ENCODE measurements at regions not wholly inside any gene's neighbourhood (a gene's known extent, or its start where the extent isn't known, plus 50 kb on each side); places are given as distances from the start of the nearest gene placed in this dataset.

DNA sequence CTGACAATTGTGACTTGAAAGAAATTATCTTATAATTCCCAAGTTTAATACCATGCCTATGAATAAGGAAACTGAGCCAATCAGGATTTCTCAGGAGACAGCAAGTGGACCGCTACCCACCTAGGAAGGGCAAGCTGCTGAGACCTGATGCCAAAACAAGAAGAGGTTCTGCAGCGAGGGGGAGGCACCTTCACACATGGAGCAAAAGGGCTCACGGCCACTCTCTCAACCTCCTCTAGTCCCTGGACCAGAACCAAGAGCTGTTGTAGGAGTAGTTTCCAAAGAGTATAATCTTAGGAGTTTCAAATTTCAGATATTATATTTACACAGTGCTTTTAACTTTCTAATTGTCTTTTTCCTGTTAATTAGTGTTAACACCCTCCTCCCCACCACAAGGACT, 154.7 kb upstream of the ETAA1 start:
- in situ Hi-C loops (cut with MboI; ENCODE audit: low sequenced_read_pairs) (loop anchor here (10.0 to 25.0 kb wide), 2 partner anchors 232 to 395 kb away; no protein-coding TSS in a partner anchor), intact Hi-C loops (cut with micrococcal nuclease) (no loop called here), dilution Hi-C loops (cut with HindIII; ENCODE audit: low sequenced_read_pairs, unreplicated experiment) (no loop called here)
- no TSS peak for BruUV-seq (replicated peaks)
- no peak overlapping the region for H2AK9ac ChIP-seq (replicated peaks; ENCODE audit: low read depth, low read length, poor library complexity)
- POLR2A ChIA-PET (ENCODE audit: unreplicated experiment): no interaction called here
- no peak for TF ChIP-seq SMC3 (IDR thresholded peaks at IDR 0.05; ENCODE audit: low read depth, low read length)
- TF ChIP-seq CHD1 (IDR thresholded peaks at IDR 0.05; ENCODE audit: low read depth, low read length): no peak
- no peak for TF ChIP-seq CEBPB (IDR thresholded peaks at IDR 0.05; ENCODE audit: low read depth, low read length)
- TF ChIP-seq MXI1 (IDR thresholded peaks at IDR 0.05; ENCODE audit: borderline replicate concordance, low read depth, low read length): no peak
- no peak for TF ChIP-seq MAFK (IDR thresholded peaks at IDR 0.05; ENCODE audit: low read depth, low read length)
- TF ChIP-seq CTCF (conservative IDR thresholded peaks at IDR 0.05; ENCODE audit: low read depth, low read length): no peak
- H4K91ac ChIP-seq (ENCODE audit: insufficient read depth, low read depth, low read length): no peak overlapping the region
- H2BK5ac ChIP-seq (ENCODE audit: low read depth, low read length, poor library complexity, severe bottlenecking): no peak overlapping the region
- H4K5ac ChIP-seq (ENCODE audit: low read depth, low read length): no peak overlapping the region
- DNase-seq: no peak
- no peak overlapping the region for H3K27ac ChIP-seq (ENCODE audit: insufficient read depth, low read length)
- no peak overlapping the region for H2AFZ ChIP-seq (replicated peaks; ENCODE audit: low read length, poor library complexity)
- H3K9me3 ChIP-seq (ENCODE audit: control insufficient read depth, insufficient read depth, low read length): no peaks in the 10 kb centered on the region
- H3K27me3 ChIP-seq (ENCODE audit: control insufficient read depth, insufficient read depth, low read length): no peaks in the 10 kb centered on the region
- H4K20me1 ChIP-seq (ENCODE audit: insufficient read depth, low read length): no peaks in the 10 kb centered on the region
- H2BK15ac ChIP-seq (ENCODE audit: low read depth, low read length): peak overlapping the region; percentile 25; the same call in 1 of the 3 replicates
- no peak overlapping the region for H3K4me3 ChIP-seq (ENCODE audit: insufficient read depth, low read depth, low read length)
- no peak overlapping the region for H2BK120ac ChIP-seq (ENCODE audit: low read depth, low read length)
- no peak overlapping the region for H3K9ac ChIP-seq (ENCODE audit: low read depth, low read length)
- WGBS, 2 experiments (ENCODE audit: extremely low coverage in 2 of 2, insufficient read length in 1 of 2): no CpG with 5 or more reads among the region's 3 CpGs
- no peak overlapping the region for H3K4ac ChIP-seq (ENCODE audit: low read depth, low read length)
- no peak overlapping the region for H3K23ac ChIP-seq (ENCODE audit: low read depth, low read length)
- no peak overlapping the region for H3K56ac ChIP-seq (ENCODE audit: extremely low read depth, insufficient read depth, low read length)
- no peaks in the 10 kb centered on the region for H3K79me1 ChIP-seq (ENCODE audit: low read depth in 1 of 2, low read length in 2 of 2)
- H3K4me1 ChIP-seq (ENCODE audit: control insufficient read depth, insufficient read depth, low read length): peaks cover 3% of the 10 kb centered on the region; the same call in 1 of the 2 replicates
- H4K8ac ChIP-seq (ENCODE audit: low read depth in 2 of 2, low read length in 2 of 2): no peak overlapping the region
- no peak for ATAC-seq (ENCODE audit: low read depth)
- no peak overlapping the region for H3K14ac ChIP-seq (replicated peaks; ENCODE audit: low read depth, low read length)
- H3K4me2 ChIP-seq (ENCODE audit: low read depth, low read length): no peak overlapping the region
- H3K36me3 ChIP-seq (ENCODE audit: control insufficient read depth, insufficient read depth, low read length): no peaks in the 10 kb centered on the region
- CTCF ChIA-PET: interaction anchor here (0.9 kb wide), 1 partner anchor 13 kb away, joined by 4 read pairs; no protein-coding TSS in a partner anchor
- H3K18ac ChIP-seq (ENCODE audit: low read depth, low read length): no peak overlapping the region
- no peak overlapping the region for H2BK20ac ChIP-seq (ENCODE audit: low read depth, low read length)
- no peaks in the 10 kb centered on the region for H3K9me1 ChIP-seq (ENCODE audit: insufficient read depth, low read length)
- no peak overlapping the region for H2AK5ac ChIP-seq (ENCODE audit: low read depth, low read length)

Measured in IMR-90 (cell line).